GM19328 (cell line): ENCODE measurements at regions not wholly inside any gene's neighbourhood (a gene's known extent, or its start where the extent isn't known, plus 50 kb on each side); places are given as distances from the start of the nearest gene placed in this dataset.

Source experiments
- ATAC-seq: cut with Tn5 transposase; IDR thresholded peaks from one replicate; pipeline ENCODE4 v1.9.1; 2021; ENCODE audit warnings: mild to moderate bottlenecking, moderate library complexity; ENCODE audit not compliant: unreplicated experiment

GRCh38 chr2:146869328-146869727 lies 975.5 kb upstream of the ACVR2A start:
- ATAC-seq = no peak

- no peak for ATAC-seq
Observed at GRCh38 chr2:146868051-146868450, 976.8 kb upstream of the ACVR2A start.

- no peak for ATAC-seq
Observed at GRCh38 chr2:146867477-146867986, 977.3 kb upstream of the ACVR2A start.

GRCh38 chr2:146853741-146854444 lies 990.9 kb upstream of the ACVR2A start:
- no peak for ATAC-seq

- no peak for ATAC-seq
Observed at GRCh38 chr2:146852661-146853060, 992.2 kb upstream of the ACVR2A start.

- no peak for ATAC-seq
Observed at GRCh38 chr2:146850746-146851145, 994.1 kb upstream of the ACVR2A start.

GRCh38 chr2:146847846-146848245 lies 997.0 kb upstream of the ACVR2A start:
- ATAC-seq = no peak

GRCh38 chr2:146844226-146844990 lies 1000.4 kb upstream of the ACVR2A start:
- no peak for ATAC-seq

GRCh38 chr2:146837857-146838256 lies 1007.0 kb upstream of the ACVR2A start:
- no peak for ATAC-seq

GRCh38 chr2:146826388-146826787 lies 1018.4 kb upstream of the ACVR2A start:
- ATAC-seq = no peak

- no peak for ATAC-seq
Observed at GRCh38 chr2:146821836-146822316, 1023.0 kb upstream of the ACVR2A start.

- ATAC-seq = no peak
Observed at GRCh38 chr2:146820672-146821071, 1024.2 kb upstream of the ACVR2A start.

- no peak for ATAC-seq
Observed at GRCh38 chr2:146818122-146818521, 1026.7 kb upstream of the ACVR2A start.

GRCh38 chr2:146817613-146818012 lies 1027.2 kb upstream of the ACVR2A start:
- no peak for ATAC-seq

- no peak for ATAC-seq
Observed at GRCh38 chr2:146814971-146815370, 1029.9 kb upstream of the ACVR2A start.

- no peak for ATAC-seq
Observed at GRCh38 chr2:146807568-146808168, 1037.2 kb upstream of the ACVR2A start.

GRCh38 chr2:146806364-146807005 lies 1038.3 kb upstream of the ACVR2A start:
- no peak for ATAC-seq

GRCh38 chr2:146804288-146804687 lies 1040.5 kb upstream of the ACVR2A start:
- ATAC-seq = no peak

- no peak for ATAC-seq
Observed at GRCh38 chr2:146801886-146802285, 1042.9 kb upstream of the ACVR2A start.

GRCh38 chr2:146786396-146786795 lies 1058.4 kb upstream of the ACVR2A start:
- no peak for ATAC-seq

- ATAC-seq = no peak
Observed at GRCh38 chr2:146785101-146785500, 1059.7 kb upstream of the ACVR2A start.
